HEK293 (cell line): ENCODE measurements at regions not wholly inside any gene's neighbourhood (a gene's known extent, or its start where the extent isn't known, plus 50 kb on each side); places are given as distances from the start of the nearest gene placed in this dataset.

Experiments
- CTCF ChIA-PET: fragments of 350-600 bp; formaldehyde crosslinking; extraction: SDS; loops from one replicate; lab custom pipeline; 2021; ENCODE audit warnings: antibody characterized with exemption; lab: Yijun Ruan, JAX
- POLR2A ChIA-PET: fragments of 300-600 bp; formaldehyde crosslinking; extraction: SDS; loops from one replicate; lab custom pipeline; 2020; ENCODE audit warnings: antibody characterized with exemption, inconsistent platforms; lab: Yijun Ruan, JAX
- H3K27ac ChIP-seq: fragments of 200-500 bp; sonication (Bioruptor generic); 2 replicates; pipeline ENCODE4 v1.5.1; 2014; ENCODE audit warnings: low read depth, low read length, control low read depth, inconsistent platforms; ENCODE audit errors: extremely low read depth
- H3K36me3 ChIP-seq, 2 experiments: fragments of 200-500 bp in 1 of 2; sonication (Bioruptor generic) in 1 of 2; 1 replicate in 1 of 2; 2 replicates in 1 of 2; pipeline ENCODE4 v1.5.1; 2014 to 2017; ENCODE audit warnings: inconsistent platforms in 2 of 2, low read length in 2 of 2; ENCODE audit not compliant: control insufficient read depth in 2 of 2, insufficient read depth in 1 of 2
- H3K4me1 ChIP-seq: fragments of 200-500 bp; sonication (Bioruptor generic); 2 replicates; pipeline ENCODE4 v1.5.1; 2014; ENCODE audit warnings: mild to moderate bottlenecking, low read length, inconsistent platforms; ENCODE audit not compliant: control insufficient read depth, insufficient read depth
- H3K4me3 ChIP-seq: 2 replicates; pipeline ENCODE4 v1.5.1; 2011; ENCODE audit warnings: low read depth, mild to moderate bottlenecking, control low read depth, low read length, moderate library complexity
- H3K9me3 ChIP-seq: fragments of 200-500 bp; sonication (Bioruptor generic); 2 replicates; pipeline ENCODE4 v1.5.1; 2014; ENCODE audit warnings: low read depth, low read length, inconsistent platforms; ENCODE audit not compliant: control insufficient read depth, insufficient read depth
- AEBP2 ChIP-seq: fragments of 450-650 bp; formaldehyde crosslinking; IDR thresholded peaks from 2 replicates; pipeline ENCODE4 v1.5.1; 2016; ENCODE audit warnings: missing biosample characterization, missing genetic modification characterization, borderline replicate concordance
- ATF2 ChIP-seq: fragments of 450-650 bp; formaldehyde crosslinking; IDR thresholded peaks from 2 replicates; pipeline ENCODE4 v1.5.1; 2016; ENCODE audit warnings: missing biosample characterization, missing genetic modification characterization, low read depth
- KLF16 ChIP-seq: fragments of 450-650 bp; formaldehyde crosslinking; IDR thresholded peaks from 2 replicates; pipeline ENCODE4 v1.5.1; 2017; ENCODE audit warnings: missing biosample characterization, missing genetic modification characterization
- KLF17 ChIP-seq: fragments of 450-650 bp; formaldehyde crosslinking; IDR thresholded peaks from 2 replicates; pipeline ENCODE4 v1.5.1; 2016; ENCODE audit warnings: missing biosample characterization, missing genetic modification characterization
- PRDM1 ChIP-seq: fragments of 450-650 bp; formaldehyde crosslinking; IDR thresholded peaks from 2 replicates; pipeline ENCODE4; 2016; ENCODE audit warnings: missing biosample characterization, missing genetic modification characterization
- ZBTB11 ChIP-seq: fragments of 450-650 bp; formaldehyde crosslinking; conservative IDR thresholded peaks from 2 replicates; pipeline ENCODE4 v1.5.1; 2016; ENCODE audit warnings: low read depth, missing biosample characterization, missing genetic modification characterization
- ZFHX2 ChIP-seq: fragments of 450-650 bp; formaldehyde crosslinking; conservative IDR thresholded peaks from 2 replicates; pipeline ENCODE4 v1.5.1; 2016; ENCODE audit warnings: missing biosample characterization, missing genetic modification characterization
- ZNF10 ChIP-seq: fragments of 450-650 bp; formaldehyde crosslinking; IDR thresholded peaks from 2 replicates; pipeline ENCODE4 v1.5.1; 2017; ENCODE audit warnings: missing biosample characterization, missing genetic modification characterization
- ZNF146 ChIP-seq: fragments of 450-650 bp; formaldehyde crosslinking; IDR thresholded peaks from 2 replicates; pipeline ENCODE4 v1.5.1; 2016; ENCODE audit warnings: missing biosample characterization, missing genetic modification characterization
- ZNF24 ChIP-seq: fragments of 450-650 bp; formaldehyde crosslinking; IDR thresholded peaks from 2 replicates; pipeline ENCODE4 v1.5.1; 2016; ENCODE audit warnings: missing biosample characterization, missing genetic modification characterization
- ZNF473 ChIP-seq: fragments of 450-650 bp; formaldehyde crosslinking; IDR thresholded peaks from 2 replicates; pipeline ENCODE4 v1.5.1; 2017; ENCODE audit warnings: missing biosample characterization, missing genetic modification characterization
- ZNF549 ChIP-seq: fragments of 450-650 bp; IDR thresholded peaks from 2 replicates; pipeline ENCODE4 v1.5.1; 2018; ENCODE audit warnings: missing biosample characterization, missing genetic modification characterization, mild to moderate bottlenecking, inconsistent platforms, moderate library complexity
- ZNF596 ChIP-seq: fragments of 450-650 bp; IDR thresholded peaks from 2 replicates; pipeline ENCODE4 v1.5.0; 2018; ENCODE audit warnings: missing biosample characterization, mild to moderate bottlenecking, missing genetic modification characterization, moderate library complexity
- ZNF639 ChIP-seq: fragments of 450-650 bp; formaldehyde crosslinking; IDR thresholded peaks from 2 replicates; pipeline ENCODE4 v1.5.1; 2016; ENCODE audit warnings: missing biosample characterization, missing genetic modification characterization
- ZNF645 ChIP-seq: fragments of 450-650 bp; formaldehyde crosslinking; IDR thresholded peaks from 2 replicates; pipeline ENCODE4; 2016; ENCODE audit warnings: missing biosample characterization, missing genetic modification characterization
- ZNF677 ChIP-seq: fragments of 450-650 bp; IDR thresholded peaks from 2 replicates; pipeline ENCODE4 v1.5.0; 2018; ENCODE audit warnings: missing biosample characterization, mild to moderate bottlenecking, missing genetic modification characterization, moderate library complexity

GRCh38 chr7:156510966-156511365 is 129.6 kb upstream of the RNF32 start (continued):
- TF ChIP-seq ZBTB11 (tag by site-specific recombination) (no peak), ZNF146 (no peak), ZNF473 (tag by site-specific recombination) (no peak), ZNF645 (no peak), ZFHX2 (tag by site-specific recombination) (no peak), AEBP2 (tag by site-specific recombination) (no peak)

- CTCF ChIA-PET: no interaction called here
- POLR2A ChIA-PET: no interaction called here
Observed at GRCh38 chr7:156509216-156509615, 131.4 kb upstream of the RNF32 start.

More at GRCh38 chr7:156509216-156509615, 131.4 kb upstream of the RNF32 start:
- H3K9me3 ChIP-seq: no peaks in the 10 kb centered on the region
- no peaks in the 10 kb centered on the region for H3K4me1 ChIP-seq
- no peak overlapping the region for H3K4me3 ChIP-seq
- TF ChIP-seq ZNF596: no peak
- no peak for TF ChIP-seq ZNF24
- no peak for TF ChIP-seq ZNF10 (tag by site-specific recombination)
- no peak for TF ChIP-seq PRDM1
- no peak for TF ChIP-seq KLF17 (tag by site-specific recombination)
- no peak for TF ChIP-seq ATF2 (tag by site-specific recombination)
- no peak for TF ChIP-seq ZNF549
- TF ChIP-seq ZNF677 (tag by site-specific recombination): no peak
- no peak for TF ChIP-seq ZNF639
- TF ChIP-seq KLF16 (tag by site-specific recombination): no peak
- no peaks in the 10 kb centered on the region for H3K36me3 ChIP-seq
- no peak overlapping the region for H3K27ac ChIP-seq
